NT2/D1 (cell line): ENCODE measurements at regions not wholly inside any gene's neighbourhood (a gene's known extent, or its start where the extent isn't known, plus 50 kb on each side); places are given as distances from the start of the nearest gene placed in this dataset.

ENCODE experiments used
- DNase-seq: peaks from one replicate; pipeline ENCODE4 v3.0.0-alpha.2; 2011; ENCODE audit warnings: low read depth, low spot score
- H3K27me3 ChIP-seq: 2 replicates; pipeline ENCODE4 v1.6.0; 2011; ENCODE audit warnings: mild to moderate bottlenecking; ENCODE audit not compliant: insufficient read length, insufficient read depth
- H3K36me3 ChIP-seq: 2 replicates; pipeline ENCODE4 v1.6.1; 2011; ENCODE audit warnings: mild to moderate bottlenecking, low read length, mixed read lengths; ENCODE audit not compliant: insufficient read depth, insufficient read length
- H3K4me1 ChIP-seq: 2 replicates; pipeline ENCODE4 v1.5.1; 2011; ENCODE audit not compliant: insufficient read depth, insufficient read length
- H3K4me3 ChIP-seq: 2 replicates; pipeline ENCODE4 v1.5.1; 2011; ENCODE audit warnings: low read depth; ENCODE audit not compliant: insufficient read length
- H3K9ac ChIP-seq: 2 replicates; pipeline ENCODE4 v1.6.0; 2011; ENCODE audit warnings: low read depth; ENCODE audit not compliant: insufficient read length
- H3K9me3 ChIP-seq: 2 replicates; pipeline ENCODE4 v1.5.1; 2011; ENCODE audit warnings: mild to moderate bottlenecking, low read length; ENCODE audit not compliant: insufficient read depth
- SUZ12 ChIP-seq: IDR thresholded peaks from 2 replicates; pipeline ENCODE4 v1.6.1; 2011; ENCODE audit not compliant: insufficient read length, insufficient read depth; ENCODE audit errors: extremely low read depth
- YY1 ChIP-seq: IDR thresholded peaks from 2 replicates; pipeline ENCODE4 v1.6.1; 2011; ENCODE audit not compliant: insufficient read length, insufficient read depth
- ZNF274 ChIP-seq: IDR thresholded peaks from 2 replicates; pipeline ENCODE4 v1.6.1; 2011; ENCODE audit warnings: mild to moderate bottlenecking, low read depth, low read length

- TF ChIP-seq ZNF274 = no peak
- no peak for TF ChIP-seq YY1
- no peak for TF ChIP-seq SUZ12
- DNase-seq = no peak
- Histone ChIP-seq H3K4me1 (peaks cover 9% of the 10 kb centered on the region), H3K9me3 (no peaks in the 10 kb centered on the region), H3K9ac (peak overlapping the region; percentile 72), H3K27me3 (peaks cover 33% of the 10 kb centered on the region), H3K36me3 (no peaks in the 10 kb centered on the region), H3K4me3 (peak overlapping the region; percentile 1)
These were observed 108.5 kb downstream of the ARF6 start for GRCh38 chr14:50001151-50001998.

GRCh38 chr14:50001999-50002925 lies 109.4 kb downstream of the ARF6 start:
- H3K9ac ChIP-seq = peak overlapping the region; percentile 69
- peaks cover 9% of the 10 kb centered on the region for H3K4me1 ChIP-seq

GRCh38 chr14:50002926-50003212 lies 110.0 kb downstream of the ARF6 start:
- DNase-seq = no peak
- H3K4me1 ChIP-seq = peaks cover 9% of the 10 kb centered on the region
- TF ChIP-seq SUZ12 (no peak), ZNF274 (no peak), YY1 (no peak)
- H3K9me3 ChIP-seq = no peaks in the 10 kb centered on the region
- peaks cover 33% of the 10 kb centered on the region for H3K27me3 ChIP-seq
- no peaks in the 10 kb centered on the region for H3K36me3 ChIP-seq
- peak overlapping the region; percentile 36 for H3K4me3 ChIP-seq
- H3K9ac ChIP-seq = peak overlapping the region; percentile 69

More at GRCh38 chr14:50001999-50002925, 109.4 kb downstream of the ARF6 start:
- no peak for DNase-seq
- TF ChIP-seq ZNF274 = no peak
- no peak for TF ChIP-seq YY1
- TF ChIP-seq SUZ12 = no peak
- peak overlapping the region; percentile 1 for H3K4me3 ChIP-seq
- no peaks in the 10 kb centered on the region for H3K36me3 ChIP-seq
- peaks cover 33% of the 10 kb centered on the region for H3K27me3 ChIP-seq
- H3K9me3 ChIP-seq = no peaks in the 10 kb centered on the region

GRCh38 chr14:50003213-50004021 lies 110.5 kb downstream of the ARF6 start:
- no peak for DNase-seq
- TF ChIP-seq SUZ12 (no peak), ZNF274 (no peak), YY1 (no peak)
- H3K4me1 ChIP-seq = peaks cover 9% of the 10 kb centered on the region
- peaks cover 33% of the 10 kb centered on the region for H3K27me3 ChIP-seq
- no peaks in the 10 kb centered on the region for H3K36me3 ChIP-seq
- peak overlapping the region; percentile 69 for H3K9ac ChIP-seq
- no peaks in the 10 kb centered on the region for H3K9me3 ChIP-seq
- H3K4me3 ChIP-seq = peak overlapping the region; percentile 36

- no peaks in the 10 kb centered on the region for H3K9me3 ChIP-seq
- peaks cover 7% of the 10 kb centered on the region for H3K4me1 ChIP-seq
These were observed 110.2 kb downstream of the VCPKMT start for GRCh38 chr14:50006141-50006540.

GRCh38 chr14:50007123-50007903 lies 109.1 kb downstream of the VCPKMT start:
- Histone ChIP-seq H3K9ac (no peak overlapping the region), H3K27me3 (peaks cover 29% of the 10 kb centered on the region), H3K4me1 (peaks cover 3% of the 10 kb centered on the region), H3K4me3 (no peak overlapping the region), H3K36me3 (no peaks in the 10 kb centered on the region), H3K9me3 (no peaks in the 10 kb centered on the region)
- TF ChIP-seq SUZ12 (no peak), YY1 (no peak), ZNF274 (no peak)
- DNase-seq = no peak

More at GRCh38 chr14:50006141-50006540, 110.2 kb downstream of the VCPKMT start:
- TF ChIP-seq YY1 (no peak), ZNF274 (no peak), SUZ12 (no peak)
- Histone ChIP-seq H3K9ac (no peak overlapping the region), H3K36me3 (no peaks in the 10 kb centered on the region), H3K4me3 (no peak overlapping the region), H3K27me3 (peaks cover 33% of the 10 kb centered on the region)
- DNase-seq = no peak
